Stimulated activated naive CD8-positive, alpha-beta T cell treated with anti-CD3 and anti-CD28 coated beads, Interleukin-15, Interleukin-2, amounts not matched to agents 100 U/mL and 50 U/mL, for 24 hours (primary cell): ENCODE measurements at regions not wholly inside any gene's neighbourhood (a gene's known extent, or its start where the extent isn't known, plus 50 kb on each side); places are given as distances from the start of the nearest gene placed in this dataset.
"Not testable (repeated sequence)": the region's sequence is repeated elsewhere in the genome, so short reads cannot be mapped to it uniquely, and the experiment has no call there.

ENCODE experiments used
- ATAC-seq: fragments of 150-1000 bp; cut with Tn5 transposase; one replicate; pipeline ENCODE4 v1.10.0; 2021
- DNase-seq: peaks from one replicate; pipeline ENCODE4 v3.0.0; 2021

- peak; percentile 63 for ATAC-seq
Observed at GRCh38 chr3:61381745-61382392, 130.6 kb upstream of the FHIT start.

DNA sequence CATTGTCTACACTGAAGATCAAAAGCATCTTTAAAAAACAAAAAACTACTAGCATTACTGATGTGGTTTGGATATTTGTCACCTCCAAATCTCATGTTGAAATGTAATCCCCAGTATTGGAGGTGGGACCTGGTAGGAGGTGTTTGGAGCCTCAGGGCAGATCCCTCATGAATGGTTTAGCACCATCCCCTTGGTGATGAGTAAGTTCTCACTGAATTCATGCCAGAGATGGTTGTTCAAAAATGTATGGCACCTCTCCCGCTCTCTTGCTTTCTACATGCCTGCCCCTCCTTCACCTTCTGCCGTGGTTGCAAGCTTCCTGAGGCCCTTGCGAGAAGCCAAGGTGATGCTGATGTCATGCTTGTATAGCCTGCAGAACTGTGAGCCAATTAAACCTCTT lies 136.6 kb upstream of the FHIT start:
- ATAC-seq: no peak
- DNase-seq: no peak

More at GRCh38 chr3:61381745-61382392, 130.6 kb upstream of the FHIT start:
- DNase-seq: no peak

GRCh38 chr3:61393480-61393947 lies 142.3 kb upstream of the FHIT start:
- ATAC-seq, DNase-seq: not testable (repeated sequence)

- ATAC-seq: no peak
- DNase-seq: no peak
Observed at GRCh38 chr3:61401359-61401758, 150.1 kb upstream of the FHIT start.

- DNase-seq: no peak
- no peak for ATAC-seq
Observed at GRCh38 chr3:61407397-61407796, 154.0 kb upstream of the PTPRG start.

DNA sequence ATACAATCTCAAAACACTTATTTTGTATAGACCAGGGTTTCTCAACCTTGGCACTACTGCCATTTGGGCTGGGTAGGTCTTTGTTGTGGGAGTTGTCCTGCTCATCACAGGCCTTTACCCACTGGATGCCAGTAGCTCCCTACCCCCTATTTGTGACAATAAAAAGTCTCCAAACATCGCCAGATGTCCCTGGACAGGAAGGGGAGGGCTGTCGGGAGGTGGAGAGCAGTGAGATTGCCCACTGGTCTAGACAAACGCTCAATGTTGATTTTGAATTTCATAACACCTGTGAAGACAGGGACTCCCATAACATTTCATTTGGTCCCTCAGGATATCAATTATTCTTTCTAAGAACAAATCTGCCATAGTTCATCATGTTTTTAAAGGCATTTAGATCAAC lies 151.7 kb upstream of the PTPRG start:
- no peak for ATAC-seq

GRCh38 chr3:61410358-61410757 lies 151.0 kb upstream of the PTPRG start:
- not testable (repeated sequence) for ATAC-seq, DNase-seq

More for the DNA sequence above, 151.7 kb upstream of the PTPRG start:
- DNase-seq: no peak

GRCh38 chr3:61411009-61411662 lies 150.2 kb upstream of the PTPRG start:
- ATAC-seq (no peak), DNase-seq (no peak)

GRCh38 chr3:61414456-61414855 lies 146.9 kb upstream of the PTPRG start:
- no peak for DNase-seq
- no peak for ATAC-seq

- no peak for DNase-seq
- no peak for ATAC-seq
Observed at GRCh38 chr3:61415201-61415600, 146.2 kb upstream of the PTPRG start.

- no peak for ATAC-seq
- no peak for DNase-seq
Observed at GRCh38 chr3:61416618-61417017, 144.8 kb upstream of the PTPRG start.

GRCh38 chr3:61417352-61417751 lies 144.0 kb upstream of the PTPRG start:
- DNase-seq (no peak), ATAC-seq (no peak)

DNA sequence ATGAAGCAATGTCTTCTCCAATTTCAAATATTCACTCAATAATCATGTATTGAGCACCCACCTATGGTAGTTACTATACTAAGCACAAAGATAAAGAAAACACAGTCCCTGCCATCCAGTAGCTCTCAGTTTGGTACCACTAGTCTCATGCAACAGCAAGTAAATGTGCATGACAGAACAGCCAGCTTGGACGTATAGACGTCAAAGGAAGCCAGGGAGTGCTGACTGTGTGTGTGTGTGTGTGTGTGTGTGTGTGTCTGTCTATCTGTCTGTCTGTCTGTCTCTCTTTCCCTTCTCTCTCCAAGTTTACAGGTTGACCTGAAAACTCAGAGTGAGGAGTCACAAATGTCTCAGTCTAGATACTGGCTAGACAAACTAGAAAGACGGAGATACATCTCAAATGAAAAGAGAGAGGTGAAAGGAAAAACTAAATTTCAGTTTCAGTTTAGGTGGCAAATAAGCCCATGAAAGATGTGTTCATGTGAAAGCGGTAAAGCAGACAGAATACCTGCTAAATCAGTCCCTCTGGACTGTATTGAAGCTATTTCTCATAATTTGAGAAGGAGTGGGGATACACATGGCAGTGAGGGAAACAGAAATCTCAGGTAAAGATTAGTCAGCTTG lies 141.1 kb upstream of the PTPRG start:
- DNase-seq (no peak), ATAC-seq (no peak)

DNA sequence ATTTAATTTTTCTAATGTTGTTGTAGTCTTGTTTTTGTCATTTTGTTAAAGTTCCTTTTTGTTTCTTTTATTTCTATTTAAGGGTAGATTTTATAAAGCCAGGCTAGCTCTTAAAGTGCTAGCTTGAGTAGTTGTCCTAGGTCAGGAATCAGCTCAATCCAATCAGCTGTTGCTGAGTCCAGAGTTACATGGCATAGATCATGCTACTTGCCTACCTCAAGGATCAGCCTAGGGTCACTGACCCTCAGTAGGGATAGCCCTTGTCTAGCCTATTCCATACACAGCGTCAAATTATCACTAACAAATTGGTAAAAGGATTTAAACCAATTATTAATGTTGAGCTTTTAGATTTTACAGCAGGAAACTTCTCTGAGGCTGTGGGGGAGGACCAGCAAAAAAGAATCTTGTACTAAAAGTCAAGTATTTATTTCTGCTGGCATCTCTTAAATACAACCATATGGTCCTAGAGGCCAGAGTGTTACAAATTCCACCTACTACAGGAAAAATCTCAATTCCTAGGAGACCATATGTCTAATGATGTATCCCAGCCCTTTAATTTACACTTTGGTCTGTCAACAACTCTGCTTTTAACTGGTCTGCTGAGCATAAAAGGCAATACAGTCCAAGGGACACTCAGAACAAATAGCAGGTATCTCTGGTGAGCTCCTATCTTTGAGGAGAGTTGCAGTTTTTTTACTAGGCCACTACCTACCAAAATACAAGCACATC lies 138.3 kb upstream of the PTPRG start:
- ATAC-seq: no peak
- DNase-seq: no peak

DNA sequence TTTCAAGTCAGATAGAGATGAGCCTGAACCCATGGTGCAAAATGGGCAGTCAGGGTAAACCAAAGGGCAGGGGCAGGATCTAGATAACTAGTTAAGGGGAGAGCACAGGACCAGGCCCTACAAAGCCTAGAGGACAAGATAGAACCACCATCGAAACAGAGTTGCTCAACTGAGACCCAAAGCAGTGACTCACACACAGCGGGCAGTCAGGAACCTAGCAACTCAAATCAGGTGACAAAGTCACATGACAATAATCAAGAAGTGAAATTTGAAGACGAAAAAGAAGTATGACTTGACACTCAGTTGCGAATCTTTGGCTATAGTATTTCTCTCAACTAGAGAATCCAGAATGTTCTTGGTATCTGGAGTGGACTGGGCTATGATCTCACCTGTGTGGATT lies 136.0 kb upstream of the PTPRG start:
- ATAC-seq (no peak), DNase-seq (no peak)

DNA sequence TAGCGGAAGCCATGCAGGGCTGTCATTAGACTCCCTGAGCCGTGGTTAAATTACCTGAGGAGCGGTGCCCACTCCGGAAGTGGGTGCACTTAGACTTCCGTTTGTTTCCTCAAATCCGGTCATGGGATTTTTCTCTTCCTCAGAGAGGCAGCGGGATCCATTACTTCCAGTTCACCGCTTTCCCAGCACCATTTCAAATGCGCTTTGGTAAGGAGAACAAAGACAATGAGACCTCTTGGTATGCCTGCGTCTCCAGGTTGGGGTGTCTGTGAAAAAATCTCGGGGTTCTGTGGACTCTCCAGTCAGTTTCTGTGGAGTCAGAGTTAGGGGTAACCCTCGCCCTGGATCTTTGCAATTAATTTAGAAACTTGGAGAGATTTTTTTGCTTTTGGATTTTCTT lies 132.3 kb upstream of the PTPRG start:
- no peak for DNase-seq
- no peak for ATAC-seq

- not testable (repeated sequence) for ATAC-seq, DNase-seq
Observed at GRCh38 chr3:61434901-61435300, 126.5 kb upstream of the PTPRG start.

DNA sequence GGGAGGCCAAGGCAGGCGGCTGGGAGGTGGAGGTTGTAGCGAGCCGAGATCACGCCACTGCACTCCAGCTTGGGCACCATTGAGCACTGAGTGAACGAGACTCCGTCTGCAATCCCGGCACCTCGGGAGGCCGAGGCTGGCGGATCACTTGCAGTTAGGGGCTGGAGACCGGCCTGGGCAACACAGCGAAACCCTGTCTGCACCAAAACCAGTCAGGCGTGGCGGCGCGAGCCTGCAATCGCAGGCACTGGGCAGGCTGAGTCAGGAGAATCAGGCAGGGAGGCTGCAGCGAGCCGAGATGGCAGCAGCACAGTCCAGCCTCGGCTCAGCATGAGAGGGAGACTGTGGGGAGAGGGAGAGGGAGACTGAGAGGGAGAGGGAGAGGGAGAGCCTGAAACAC lies 126.0 kb upstream of the PTPRG start:
- DNase-seq, ATAC-seq: not testable (repeated sequence)

GRCh38 chr3:61438253-61439121 lies 122.9 kb upstream of the PTPRG start:
- DNase-seq (no peak), ATAC-seq (no peak)

- no peak for DNase-seq
Observed at GRCh38 chr3:61439122-61439458, 122.3 kb upstream of the PTPRG start.

GRCh38 chr3:61442696-61443095 lies 118.7 kb upstream of the PTPRG start:
- ATAC-seq: no peak
- DNase-seq: no peak

More at GRCh38 chr3:61439122-61439458, 122.3 kb upstream of the PTPRG start:
- ATAC-seq: no peak

GRCh38 chr3:61443886-61444285 lies 117.5 kb upstream of the PTPRG start:
- no peak for DNase-seq
- ATAC-seq: no peak
